Astrocyte (in vitro differentiated cells and primary cell): ENCODE measurements at regions not wholly inside any gene's neighbourhood (a gene's known extent, or its start where the extent isn't known, plus 50 kb on each side); places are given as distances from the start of the nearest gene placed in this dataset.

ENCODE experiments used
- EZH2 ChIP-seq: IDR thresholded peaks from 2 replicates; pipeline ENCODE4 v1.6.1; 2012; ENCODE audit warnings: mild to moderate bottlenecking, low read length, inconsistent platforms; ENCODE audit not compliant: insufficient read depth
- TF ChIP-seq, protein P1 (sequence below): IDR thresholded peaks from 2 replicates; pipeline ENCODE4 v1.5.1; 2011; ENCODE audit warnings: low read depth, mild to moderate bottlenecking, inconsistent platforms, low read length, moderate library complexity; ENCODE audit not compliant: insufficient read depth

DNA sequence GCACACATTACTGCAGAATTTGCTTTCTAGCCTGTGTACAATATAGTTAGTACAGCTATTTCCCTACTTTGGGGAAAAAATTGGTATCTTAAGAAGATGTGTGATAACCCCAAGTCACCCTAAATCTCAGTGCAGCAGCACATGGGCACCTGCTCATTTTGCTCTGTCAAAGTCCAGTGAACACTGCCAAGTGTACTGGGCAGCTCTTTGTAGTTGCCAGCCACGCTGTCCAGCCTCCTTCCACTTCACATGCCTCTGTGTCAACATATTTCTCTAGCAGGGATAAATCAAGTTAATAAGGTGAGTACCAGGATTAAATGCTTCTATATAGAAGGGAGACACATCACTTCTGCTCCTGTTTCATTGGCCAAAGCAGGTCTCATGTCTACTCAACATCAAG lies 87.1 kb upstream of the CDC14C start:
- TF ChIP-seq, protein P1, sequence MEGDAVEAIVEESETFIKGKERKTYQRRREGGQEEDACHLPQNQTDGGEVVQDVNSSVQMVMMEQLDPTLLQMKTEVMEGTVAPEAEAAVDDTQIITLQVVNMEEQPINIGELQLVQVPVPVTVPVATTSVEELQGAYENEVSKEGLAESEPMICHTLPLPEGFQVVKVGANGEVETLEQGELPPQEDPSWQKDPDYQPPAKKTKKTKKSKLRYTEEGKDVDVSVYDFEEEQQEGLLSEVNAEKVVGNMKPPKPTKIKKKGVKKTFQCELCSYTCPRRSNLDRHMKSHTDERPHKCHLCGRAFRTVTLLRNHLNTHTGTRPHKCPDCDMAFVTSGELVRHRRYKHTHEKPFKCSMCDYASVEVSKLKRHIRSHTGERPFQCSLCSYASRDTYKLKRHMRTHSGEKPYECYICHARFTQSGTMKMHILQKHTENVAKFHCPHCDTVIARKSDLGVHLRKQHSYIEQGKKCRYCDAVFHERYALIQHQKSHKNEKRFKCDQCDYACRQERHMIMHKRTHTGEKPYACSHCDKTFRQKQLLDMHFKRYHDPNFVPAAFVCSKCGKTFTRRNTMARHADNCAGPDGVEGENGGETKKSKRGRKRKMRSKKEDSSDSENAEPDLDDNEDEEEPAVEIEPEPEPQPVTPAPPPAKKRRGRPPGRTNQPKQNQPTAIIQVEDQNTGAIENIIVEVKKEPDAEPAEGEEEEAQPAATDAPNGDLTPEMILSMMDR: no peak
- no peak for TF ChIP-seq EZH2
